HEK293 (cell line): ENCODE measurements at regions not wholly inside any gene's neighbourhood (a gene's known extent, or its start where the extent isn't known, plus 50 kb on each side); places are given as distances from the start of the nearest gene placed in this dataset.

Experiments
- CTCF ChIA-PET: fragments of 350-600 bp; formaldehyde crosslinking; extraction: SDS; loops from one replicate; lab custom pipeline; 2021; ENCODE audit warnings: antibody characterized with exemption; lab: Yijun Ruan, JAX
- POLR2A ChIA-PET: fragments of 300-600 bp; formaldehyde crosslinking; extraction: SDS; loops from one replicate; lab custom pipeline; 2020; ENCODE audit warnings: antibody characterized with exemption, inconsistent platforms; lab: Yijun Ruan, JAX
- H3K27ac ChIP-seq: fragments of 200-500 bp; sonication (Bioruptor generic); 2 replicates; pipeline ENCODE4 v1.5.1; 2014; ENCODE audit warnings: low read depth, low read length, control low read depth, inconsistent platforms; ENCODE audit errors: extremely low read depth
- H3K36me3 ChIP-seq, 2 experiments: fragments of 200-500 bp in 1 of 2; sonication (Bioruptor generic) in 1 of 2; 1 replicate in 1 of 2; 2 replicates in 1 of 2; pipeline ENCODE4 v1.5.1; 2014 to 2017; ENCODE audit warnings: inconsistent platforms in 2 of 2, low read length in 2 of 2; ENCODE audit not compliant: control insufficient read depth in 2 of 2, insufficient read depth in 1 of 2
- H3K4me1 ChIP-seq: fragments of 200-500 bp; sonication (Bioruptor generic); 2 replicates; pipeline ENCODE4 v1.5.1; 2014; ENCODE audit warnings: mild to moderate bottlenecking, low read length, inconsistent platforms; ENCODE audit not compliant: control insufficient read depth, insufficient read depth
- H3K4me3 ChIP-seq: 2 replicates; pipeline ENCODE4 v1.5.1; 2011; ENCODE audit warnings: low read depth, mild to moderate bottlenecking, control low read depth, low read length, moderate library complexity
- H3K9me3 ChIP-seq: fragments of 200-500 bp; sonication (Bioruptor generic); 2 replicates; pipeline ENCODE4 v1.5.1; 2014; ENCODE audit warnings: low read depth, low read length, inconsistent platforms; ENCODE audit not compliant: control insufficient read depth, insufficient read depth
- EGR2 ChIP-seq: fragments of 450-650 bp; formaldehyde crosslinking; IDR thresholded peaks from 2 replicates; pipeline ENCODE4 v1.5.1; 2016; ENCODE audit warnings: low read depth, missing biosample characterization, missing genetic modification characterization
- GLI2 ChIP-seq: fragments of 450-650 bp; formaldehyde crosslinking; IDR thresholded peaks from 2 replicates; pipeline ENCODE4; 2017; ENCODE audit warnings: missing biosample characterization, missing genetic modification characterization, low read depth, borderline replicate concordance
- KLF10 ChIP-seq: fragments of 450-650 bp; IDR thresholded peaks from 2 replicates; pipeline ENCODE4 v1.5.1; 2018; ENCODE audit warnings: missing biosample characterization, mild to moderate bottlenecking, missing genetic modification characterization
- KLF16 ChIP-seq: fragments of 450-650 bp; formaldehyde crosslinking; IDR thresholded peaks from 2 replicates; pipeline ENCODE4 v1.5.1; 2017; ENCODE audit warnings: missing biosample characterization, missing genetic modification characterization
- MEIS1 ChIP-seq: sonication (generic); formaldehyde crosslinking; IDR thresholded peaks from 2 replicates; pipeline ENCODE4 v1.8.1; 2022; ENCODE audit warnings: missing genetic modification reagents, mild to moderate bottlenecking, borderline replicate concordance
- PRDM1 ChIP-seq: fragments of 450-650 bp; formaldehyde crosslinking; IDR thresholded peaks from 2 replicates; pipeline ENCODE4; 2016; ENCODE audit warnings: missing biosample characterization, missing genetic modification characterization
- SALL2 ChIP-seq: fragments of 450-650 bp; formaldehyde crosslinking; IDR thresholded peaks from 2 replicates; pipeline ENCODE4 v1.5.0; 2017; ENCODE audit warnings: missing biosample characterization, mild to moderate bottlenecking, missing genetic modification characterization, borderline replicate concordance
- ZBTB1 ChIP-seq: fragments of 450-650 bp; formaldehyde crosslinking; IDR thresholded peaks from 2 replicates; pipeline ENCODE4 v1.5.1; 2016; ENCODE audit warnings: missing biosample characterization, missing genetic modification characterization
- ZBTB48 ChIP-seq: fragments of 450-650 bp; formaldehyde crosslinking; IDR thresholded peaks from 2 replicates; pipeline ENCODE4 v1.5.1; 2016; ENCODE audit warnings: missing biosample characterization, missing genetic modification characterization
- ZFP69B ChIP-seq: fragments of 450-650 bp; formaldehyde crosslinking; IDR thresholded peaks from 2 replicates; pipeline ENCODE4 v1.5.1; 2016; ENCODE audit warnings: missing biosample characterization, missing genetic modification characterization
- ZNF138 ChIP-seq: fragments of 450-650 bp; formaldehyde crosslinking; IDR thresholded peaks from 2 replicates; pipeline ENCODE4 v1.5.1; 2016; ENCODE audit warnings: missing biosample characterization, missing genetic modification characterization, borderline replicate concordance
- ZNF155 ChIP-seq: fragments of 450-650 bp; formaldehyde crosslinking; IDR thresholded peaks from 2 replicates; pipeline ENCODE4 v1.5.1; 2016; ENCODE audit warnings: missing biosample characterization, missing genetic modification characterization
- ZNF2 ChIP-seq: fragments of 450-650 bp; formaldehyde crosslinking; IDR thresholded peaks from 2 replicates; pipeline ENCODE4 v1.5.1; 2016; ENCODE audit warnings: missing biosample characterization, missing genetic modification characterization
- ZNF239 ChIP-seq: fragments of 450-650 bp; formaldehyde crosslinking; IDR thresholded peaks from 2 replicates; pipeline ENCODE4 v1.5.1; 2016; ENCODE audit warnings: missing biosample characterization, missing genetic modification characterization
- ZNF248 ChIP-seq: fragments of 450-650 bp; formaldehyde crosslinking; IDR thresholded peaks from 2 replicates; pipeline ENCODE4 v1.5.1; 2017; ENCODE audit warnings: missing biosample characterization, missing genetic modification characterization
- ZNF473 ChIP-seq: fragments of 450-650 bp; formaldehyde crosslinking; IDR thresholded peaks from 2 replicates; pipeline ENCODE4 v1.5.1; 2017; ENCODE audit warnings: missing biosample characterization, missing genetic modification characterization
- ZNF76 ChIP-seq: fragments of 450-650 bp; formaldehyde crosslinking; IDR thresholded peaks from 2 replicates; pipeline ENCODE4; 2016; ENCODE audit warnings: low read depth, missing biosample characterization, missing genetic modification characterization, borderline replicate concordance
- TF ChIP-seq, protein P1 (sequence below): fragments of 450-650 bp; formaldehyde crosslinking; IDR thresholded peaks from 2 replicates; pipeline ENCODE4 v1.5.1; 2016; ENCODE audit warnings: missing biosample characterization, missing genetic modification characterization
- TF ChIP-seq, protein P2 (sequence below): fragments of 450-650 bp; formaldehyde crosslinking; IDR thresholded peaks from 2 replicates; pipeline ENCODE4 v1.5.1; 2016; ENCODE audit warnings: missing biosample characterization, missing genetic modification characterization
- TF ChIP-seq, protein P3 (sequence below): fragments of 450-650 bp; formaldehyde crosslinking; IDR thresholded peaks from 2 replicates; pipeline ENCODE4 v1.5.1; 2016; ENCODE audit warnings: missing biosample characterization, missing genetic modification characterization
- TF ChIP-seq, protein P4 (sequence below): fragments of 450-650 bp; formaldehyde crosslinking; IDR thresholded peaks from 2 replicates; pipeline ENCODE4 v1.5.1; 2017; ENCODE audit warnings: missing biosample characterization, missing genetic modification characterization
- TF ChIP-seq, protein P5 (sequence below): fragments of 450-650 bp; formaldehyde crosslinking; IDR thresholded peaks from 2 replicates; pipeline ENCODE4 v1.5.1; 2016; ENCODE audit warnings: missing biosample characterization, missing genetic modification characterization
- TF ChIP-seq, protein P6 (sequence below): fragments of 450-650 bp; formaldehyde crosslinking; IDR thresholded peaks from 2 replicates; pipeline ENCODE4 v1.5.1; 2017; ENCODE audit warnings: missing biosample characterization, missing genetic modification characterization
- TF ChIP-seq, protein P7 (sequence below): fragments of 450-650 bp; formaldehyde crosslinking; IDR thresholded peaks from 2 replicates; pipeline ENCODE4 v1.5.1; 2016; ENCODE audit warnings: missing biosample characterization, missing genetic modification characterization

DNA sequence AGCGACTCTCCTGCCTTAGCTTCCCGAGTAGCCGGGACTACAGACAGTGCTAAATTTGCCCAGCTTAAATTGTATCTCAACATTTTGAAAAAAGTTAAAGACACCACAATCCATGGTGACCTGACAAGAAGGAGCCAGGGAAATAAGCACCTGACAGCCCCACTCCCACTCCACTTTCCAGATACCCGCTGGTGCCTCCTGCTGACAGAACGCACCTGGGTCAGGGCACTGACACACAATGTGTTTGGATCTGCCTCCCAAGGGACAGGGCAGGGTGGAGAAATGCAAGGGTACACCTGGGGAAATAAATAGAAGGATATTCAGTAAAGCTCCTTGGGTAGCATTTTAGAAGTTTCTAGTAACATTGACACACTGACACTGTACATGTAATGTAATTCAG is 58.9 kb upstream of the OPN4 start:
- Histone ChIP-seq H3K4me3 (no peak overlapping the region), H3K27ac (no peak overlapping the region), H3K9me3 (no peaks in the 10 kb centered on the region), H3K36me3 (no peaks in the 10 kb centered on the region), H3K4me1 (no peaks in the 10 kb centered on the region)
- CTCF ChIA-PET = interaction anchor here (0.9 to 1.2 kb wide), 3 partner anchors 9 to 89 kb away, joined by 3 to 6 read pairs (median 3); no protein-coding TSS in a partner anchor
- TF ChIP-seq, protein P1, sequence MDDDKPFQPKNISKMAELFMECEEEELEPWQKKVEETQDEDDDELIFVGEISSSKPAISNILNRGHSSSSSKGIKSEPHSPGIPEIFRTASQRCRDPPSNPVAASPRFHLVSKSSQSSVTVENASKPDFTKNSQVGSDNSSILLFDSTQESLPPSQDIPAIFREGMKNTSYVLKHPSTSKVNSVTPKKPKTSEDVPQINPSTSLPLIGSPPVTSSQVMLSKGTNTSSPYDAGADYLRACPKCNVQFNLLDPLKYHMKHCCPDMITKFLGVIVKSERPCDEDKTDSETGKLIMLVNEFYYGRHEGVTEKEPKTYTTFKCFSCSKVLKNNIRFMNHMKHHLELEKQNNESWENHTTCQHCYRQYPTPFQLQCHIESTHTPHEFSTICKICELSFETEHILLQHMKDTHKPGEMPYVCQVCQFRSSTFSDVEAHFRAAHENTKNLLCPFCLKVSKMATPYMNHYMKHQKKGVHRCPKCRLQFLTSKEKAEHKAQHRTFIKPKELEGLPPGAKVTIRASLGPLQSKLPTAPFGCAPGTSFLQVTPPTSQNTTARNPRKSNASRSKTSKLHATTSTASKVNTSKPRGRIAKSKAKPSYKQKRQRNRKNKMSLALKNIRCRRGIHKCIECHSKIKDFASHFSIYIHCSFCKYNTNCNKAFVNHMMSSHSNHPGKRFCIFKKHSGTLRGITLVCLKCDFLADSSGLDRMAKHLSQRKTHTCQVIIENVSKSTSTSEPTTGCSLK (tag by site-specific recombination) = no peak
- no peak for TF ChIP-seq GLI2 (tag by site-specific recombination)
- no peak for TF ChIP-seq ZNF138 (tag by site-specific recombination)
- TF ChIP-seq ZNF155 = no peak
- POLR2A ChIA-PET = no interaction called here

DNA sequence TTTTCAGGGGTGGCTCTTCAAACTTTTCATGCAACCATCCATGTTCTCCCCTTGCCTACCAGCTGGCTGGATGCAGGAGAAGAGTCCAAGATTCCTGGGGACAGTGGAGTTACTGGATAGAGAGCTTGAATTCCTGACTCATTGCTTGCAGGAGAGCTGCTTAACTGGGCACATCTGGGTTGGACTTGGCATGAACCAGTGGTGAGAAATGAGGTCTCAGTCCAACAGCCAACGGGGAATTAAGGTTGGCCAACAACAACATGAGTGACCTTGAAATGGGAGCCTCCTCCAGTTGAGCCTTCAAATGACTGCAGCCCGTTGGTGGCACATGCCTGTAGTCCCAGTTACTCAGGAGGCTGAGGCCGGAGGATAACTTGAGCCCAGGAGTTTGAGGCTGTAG is 58.1 kb upstream of the OPN4 start:
- TF ChIP-seq ZFP69B (tag by site-specific recombination) (no peak), ZBTB1 (no peak), ZNF2 (no peak), SALL2 (tag by site-specific recombination) (no peak), ZNF248 (tag by site-specific recombination) (no peak), ZNF239 (tag by site-specific recombination) (no peak), ZNF473 (tag by site-specific recombination) (no peak), ZBTB48 (tag by site-specific recombination) (no peak), ZNF76 (tag by site-specific recombination) (no peak), MEIS1 (CRISPR knock-in tag) (no peak), KLF10 (tag by site-specific recombination) (no peak), EGR2 (tag by site-specific recombination) (no peak), KLF16 (no peak), PRDM1 (tag by site-specific recombination) (no peak)
- TF ChIP-seq, protein P2, sequence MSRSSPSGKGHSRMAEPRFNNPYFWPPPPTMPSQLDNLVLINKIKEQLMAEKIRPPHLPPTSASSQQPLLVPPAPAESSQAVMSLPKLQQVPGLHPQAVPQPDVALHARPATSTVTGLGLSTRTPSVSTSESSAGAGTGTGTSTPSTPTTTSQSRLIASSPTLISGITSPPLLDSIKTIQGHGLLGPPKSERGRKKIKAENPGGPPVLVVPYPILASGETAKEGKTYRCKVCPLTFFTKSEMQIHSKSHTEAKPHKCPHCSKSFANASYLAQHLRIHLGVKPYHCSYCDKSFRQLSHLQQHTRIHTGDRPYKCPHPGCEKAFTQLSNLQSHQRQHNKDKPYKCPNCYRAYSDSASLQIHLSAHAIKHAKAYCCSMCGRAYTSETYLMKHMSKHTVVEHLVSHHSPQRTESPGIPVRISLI (tag by site-specific recombination) = no peak
- TF ChIP-seq, protein P3, sequence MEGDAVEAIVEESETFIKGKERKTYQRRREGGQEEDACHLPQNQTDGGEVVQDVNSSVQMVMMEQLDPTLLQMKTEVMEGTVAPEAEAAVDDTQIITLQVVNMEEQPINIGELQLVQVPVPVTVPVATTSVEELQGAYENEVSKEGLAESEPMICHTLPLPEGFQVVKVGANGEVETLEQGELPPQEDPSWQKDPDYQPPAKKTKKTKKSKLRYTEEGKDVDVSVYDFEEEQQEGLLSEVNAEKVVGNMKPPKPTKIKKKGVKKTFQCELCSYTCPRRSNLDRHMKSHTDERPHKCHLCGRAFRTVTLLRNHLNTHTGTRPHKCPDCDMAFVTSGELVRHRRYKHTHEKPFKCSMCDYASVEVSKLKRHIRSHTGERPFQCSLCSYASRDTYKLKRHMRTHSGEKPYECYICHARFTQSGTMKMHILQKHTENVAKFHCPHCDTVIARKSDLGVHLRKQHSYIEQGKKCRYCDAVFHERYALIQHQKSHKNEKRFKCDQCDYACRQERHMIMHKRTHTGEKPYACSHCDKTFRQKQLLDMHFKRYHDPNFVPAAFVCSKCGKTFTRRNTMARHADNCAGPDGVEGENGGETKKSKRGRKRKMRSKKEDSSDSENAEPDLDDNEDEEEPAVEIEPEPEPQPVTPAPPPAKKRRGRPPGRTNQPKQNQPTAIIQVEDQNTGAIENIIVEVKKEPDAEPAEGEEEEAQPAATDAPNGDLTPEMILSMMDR = no peak
- TF ChIP-seq, protein P4, sequence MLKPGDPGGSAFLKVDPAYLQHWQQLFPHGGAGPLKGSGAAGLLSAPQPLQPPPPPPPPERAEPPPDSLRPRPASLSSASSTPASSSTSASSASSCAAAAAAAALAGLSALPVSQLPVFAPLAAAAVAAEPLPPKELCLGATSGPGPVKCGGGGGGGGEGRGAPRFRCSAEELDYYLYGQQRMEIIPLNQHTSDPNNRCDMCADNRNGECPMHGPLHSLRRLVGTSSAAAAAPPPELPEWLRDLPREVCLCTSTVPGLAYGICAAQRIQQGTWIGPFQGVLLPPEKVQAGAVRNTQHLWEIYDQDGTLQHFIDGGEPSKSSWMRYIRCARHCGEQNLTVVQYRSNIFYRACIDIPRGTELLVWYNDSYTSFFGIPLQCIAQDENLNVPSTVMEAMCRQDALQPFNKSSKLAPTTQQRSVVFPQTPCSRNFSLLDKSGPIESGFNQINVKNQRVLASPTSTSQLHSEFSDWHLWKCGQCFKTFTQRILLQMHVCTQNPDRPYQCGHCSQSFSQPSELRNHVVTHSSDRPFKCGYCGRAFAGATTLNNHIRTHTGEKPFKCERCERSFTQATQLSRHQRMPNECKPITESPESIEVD (tag by site-specific recombination) = no peak
- TF ChIP-seq, protein P5, sequence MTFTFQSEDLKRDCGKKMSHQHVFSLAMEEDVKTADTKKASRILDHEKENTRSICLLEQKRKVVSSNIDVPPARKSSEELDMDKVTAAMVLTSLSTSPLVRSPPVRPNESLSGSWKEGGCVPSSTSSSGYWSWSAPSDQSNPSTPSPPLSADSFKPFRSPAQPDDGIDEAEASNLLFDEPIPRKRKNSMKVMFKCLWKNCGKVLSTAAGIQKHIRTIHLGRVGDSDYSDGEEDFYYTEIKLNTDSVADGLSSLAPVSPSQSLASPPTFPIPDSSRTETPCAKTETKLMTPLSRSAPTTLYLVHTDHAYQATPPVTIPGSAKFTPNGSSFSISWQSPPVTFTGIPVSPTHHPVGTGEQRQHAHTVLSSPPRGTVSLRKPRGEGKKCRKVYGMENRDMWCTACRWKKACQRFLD = no peak
- TF ChIP-seq, protein P6, sequence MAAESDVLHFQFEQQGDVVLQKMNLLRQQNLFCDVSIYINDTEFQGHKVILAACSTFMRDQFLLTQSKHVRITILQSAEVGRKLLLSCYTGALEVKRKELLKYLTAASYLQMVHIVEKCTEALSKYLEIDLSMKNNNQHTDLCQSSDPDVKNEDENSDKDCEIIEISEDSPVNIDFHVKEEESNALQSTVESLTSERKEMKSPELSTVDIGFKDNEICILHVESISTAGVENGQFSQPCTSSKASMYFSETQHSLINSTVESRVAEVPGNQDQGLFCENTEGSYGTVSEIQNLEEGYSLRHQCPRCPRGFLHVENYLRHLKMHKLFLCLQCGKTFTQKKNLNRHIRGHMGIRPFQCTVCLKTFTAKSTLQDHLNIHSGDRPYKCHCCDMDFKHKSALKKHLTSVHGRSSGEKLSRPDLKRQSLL (tag by site-specific recombination) = no peak
- TF ChIP-seq, protein P7, sequence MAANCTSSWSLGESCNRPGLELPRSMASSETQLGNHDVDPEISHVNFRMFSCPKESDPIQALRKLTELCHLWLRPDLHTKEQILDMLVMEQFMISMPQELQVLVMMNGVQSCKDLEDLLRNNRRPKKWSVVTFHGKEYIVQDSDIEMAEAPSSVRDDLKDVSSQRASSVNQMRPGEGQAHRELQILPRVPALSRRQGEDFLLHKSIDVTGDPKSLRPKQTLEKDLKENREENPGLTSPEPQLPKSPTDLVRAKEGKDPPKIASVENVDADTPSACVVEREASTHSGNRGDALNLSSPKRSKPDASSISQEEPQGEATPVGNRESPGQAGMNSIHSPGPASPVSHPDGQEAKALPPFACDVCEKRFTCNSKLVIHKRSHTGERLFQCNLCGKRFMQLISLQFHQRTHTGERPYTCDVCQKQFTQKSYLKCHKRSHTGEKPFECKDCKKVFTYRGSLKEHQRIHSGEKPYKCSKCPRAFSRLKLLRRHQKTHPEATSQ = no peak
- TF ChIP-seq, all 188 proteins: peak for 0
- ChIA-PET POLR2A (no interaction called here), CTCF (interaction anchor here (0.6 to 1.1 kb wide), 3 partner anchors 10 to 48 kb away, joined by 3 to 6 read pairs (median 3); no protein-coding TSS in a partner anchor)

More for the DNA sequence above, 58.1 kb upstream of the OPN4 start:
- Histone ChIP-seq H3K4me3 (no peak overlapping the region), H3K4me1 (no peaks in the 10 kb centered on the region), H3K27ac (no peak overlapping the region), H3K36me3 (no peaks in the 10 kb centered on the region), H3K9me3 (no peaks in the 10 kb centered on the region)
